Adipose tissue (tissue), 3 donors: ENCODE measurements at regions not wholly inside any gene's neighbourhood (a gene's known extent, or its start where the extent isn't known, plus 50 kb on each side); places are given as distances from the start of the nearest gene placed in this dataset.

Experiments
- H3K27ac ChIP-seq: one replicate; pipeline ENCODE4 v1.5.1; 2013; ENCODE audit warnings: low read depth, low read length
- WGBS, 3 donors: extraction: QIAGEN DNeasy Blood & Tissue Kit; methylation state at CpG; one replicate each; pipeline ENCODE4 v1.1.7; 2013; 5-methylcytosine and 5-hydroxymethylcytosine counted together
- donor health status: healthy with polysubstance abuse.
- donor health status: Bipolar disorder and iron deficiency.
- donor health status: healthy.

DNA sequence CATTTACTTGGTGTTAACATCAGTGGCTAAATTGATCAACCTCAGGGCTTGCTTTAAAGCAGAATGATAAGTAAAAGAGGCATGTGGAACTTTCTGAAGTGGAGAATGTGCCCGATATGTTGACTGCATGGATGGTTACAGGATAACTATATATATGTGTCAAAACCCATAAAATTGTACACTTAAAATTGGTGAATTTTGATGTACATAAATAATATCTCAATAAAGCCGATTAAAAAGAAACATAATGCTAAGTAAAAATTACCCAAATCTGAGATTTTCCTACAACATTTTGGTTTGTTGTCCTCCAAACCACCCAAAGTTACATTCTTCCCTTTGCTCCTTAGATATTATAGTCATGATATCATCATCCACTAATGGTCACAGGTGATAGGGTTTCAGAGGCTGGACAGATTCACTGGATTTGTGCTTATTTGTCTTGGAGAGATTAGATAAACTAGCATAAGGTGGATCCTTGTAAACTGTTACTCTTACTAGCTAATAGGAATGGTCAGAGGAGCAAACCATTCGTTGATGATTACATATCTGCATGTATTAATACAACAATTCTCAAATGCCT is 119.7 kb upstream of the RPS23 start:
- no peak overlapping the region for H3K27ac ChIP-seq
- 84 to 96% (median 95%) methylated on average over 3 of the region's 3 CpGs for WGBS, 3 donors

- WGBS, 3 donors = 33 to 49% (median 35%) methylated on average over 11 of the region's 11 CpGs
- H3K27ac ChIP-seq = no peak overlapping the region
Measured at GRCh38 chr5:82396871-82397514, 118.8 kb upstream of the RPS23 start.

- 77 to 87% (median 82%) methylated on average over 2 of the region's 2 CpGs for WGBS, 3 donors
- H3K27ac ChIP-seq = no peak overlapping the region
Measured at GRCh38 chr5:82396396-82396795, 118.2 kb upstream of the RPS23 start.

DNA sequence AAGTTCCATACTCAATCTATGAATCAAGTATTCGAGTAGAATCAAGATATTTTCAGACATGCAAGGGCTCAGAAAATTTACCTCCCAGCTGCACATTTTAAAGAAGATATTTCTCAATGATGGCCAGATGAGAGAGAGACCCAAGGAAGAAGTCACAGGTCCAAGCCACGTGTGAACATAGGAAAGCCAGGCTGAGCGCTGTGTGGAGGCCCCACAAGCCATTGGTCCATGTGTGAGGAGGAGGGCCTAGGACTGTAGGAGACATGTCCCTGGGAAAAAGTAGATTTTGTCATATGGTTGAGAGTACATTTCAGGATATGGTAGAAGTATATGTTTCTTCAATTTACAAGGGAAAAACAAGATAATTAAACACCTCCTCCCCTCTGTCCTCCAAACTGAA is 115.8 kb upstream of the RPS23 start:
- no peak overlapping the region for H3K27ac ChIP-seq
- WGBS, 3 donors = 81 to 90% (median 88%) methylated on average over 3 of the region's 3 CpGs

- WGBS, 3 donors = 94 to 99% (median 95%) methylated on average over 3 of the region's 3 CpGs
Measured at GRCh38 chr5:82390088-82390487, 111.9 kb upstream of the RPS23 start.

DNA sequence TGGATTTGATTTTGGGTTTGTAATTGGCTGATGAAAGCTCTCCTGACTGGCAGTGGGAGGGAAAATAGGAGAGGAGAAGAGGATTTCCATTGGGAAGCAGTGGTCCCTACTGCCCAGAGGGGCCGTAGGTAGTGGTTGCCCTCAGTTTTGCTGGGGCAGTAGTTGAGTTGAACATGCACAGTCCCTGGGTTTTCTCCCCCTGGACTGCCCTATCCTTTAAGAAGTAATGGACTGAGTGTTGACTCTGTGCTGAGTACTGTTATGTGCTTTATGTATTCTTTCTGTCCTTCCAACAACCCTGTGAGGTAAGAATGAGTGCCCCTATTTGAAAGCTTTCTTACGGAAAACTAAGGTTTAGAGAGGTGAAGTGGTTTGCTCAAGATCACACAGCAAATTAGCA is 111.2 kb upstream of the RPS23 start:
- WGBS, 3 donors = 81 to 98% (median 96%) methylated on average over 2 of the region's 2 CpGs
- no peak overlapping the region for H3K27ac ChIP-seq

More at GRCh38 chr5:82390088-82390487, 111.9 kb upstream of the RPS23 start:
- H3K27ac ChIP-seq = no peak overlapping the region

DNA sequence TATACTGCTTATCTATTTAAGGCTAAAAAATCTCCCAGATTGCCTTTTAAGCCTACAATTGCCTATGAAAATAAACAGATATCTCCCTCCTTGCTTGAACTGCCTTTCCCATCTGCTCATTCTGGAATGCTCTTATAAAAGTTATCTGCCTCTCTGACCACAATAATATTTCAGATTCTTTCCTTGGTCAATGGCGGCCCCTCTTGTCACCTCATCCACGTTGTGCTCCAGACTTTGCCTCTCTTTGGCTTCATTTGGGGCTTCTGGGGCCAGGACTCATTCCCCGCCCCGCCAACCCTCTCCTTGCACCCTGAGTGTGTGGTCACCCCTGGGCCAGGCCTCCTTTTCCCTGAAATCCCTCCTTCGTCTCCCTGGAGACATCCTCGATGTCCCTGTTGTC is 110.0 kb upstream of the RPS23 start:
- no peak overlapping the region for H3K27ac ChIP-seq
- WGBS, 3 donors = 84 to 88% (median 85%) methylated on average over 6 of the region's 6 CpGs

DNA sequence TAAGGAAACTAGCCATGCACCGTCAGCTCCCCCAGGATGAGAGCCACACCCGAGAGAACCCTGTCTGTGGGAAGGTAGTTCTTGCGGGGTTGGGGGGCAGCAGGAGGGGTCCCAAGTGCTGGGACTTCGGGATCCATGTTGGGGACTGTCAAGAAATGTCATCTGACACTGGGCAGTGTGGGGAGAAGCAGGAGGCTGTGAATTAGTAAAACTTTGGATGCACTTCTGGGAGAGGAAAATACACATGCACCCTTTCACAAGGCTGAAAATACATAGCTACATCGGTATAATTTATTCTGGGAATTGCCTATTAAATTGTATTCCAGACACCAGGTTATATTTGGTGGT is 109.6 kb upstream of the RPS23 start:
- no peak overlapping the region for H3K27ac ChIP-seq
- 37 to 63% (median 61%) methylated on average over 5 of the region's 5 CpGs for WGBS, 3 donors

- no peak overlapping the region for H3K27ac ChIP-seq
- 19 to 79% (median 70%) methylated on average over 8 of the region's 8 CpGs for WGBS, 3 donors
Measured at GRCh38 chr5:82387001-82387818, 109.1 kb upstream of the RPS23 start.

DNA sequence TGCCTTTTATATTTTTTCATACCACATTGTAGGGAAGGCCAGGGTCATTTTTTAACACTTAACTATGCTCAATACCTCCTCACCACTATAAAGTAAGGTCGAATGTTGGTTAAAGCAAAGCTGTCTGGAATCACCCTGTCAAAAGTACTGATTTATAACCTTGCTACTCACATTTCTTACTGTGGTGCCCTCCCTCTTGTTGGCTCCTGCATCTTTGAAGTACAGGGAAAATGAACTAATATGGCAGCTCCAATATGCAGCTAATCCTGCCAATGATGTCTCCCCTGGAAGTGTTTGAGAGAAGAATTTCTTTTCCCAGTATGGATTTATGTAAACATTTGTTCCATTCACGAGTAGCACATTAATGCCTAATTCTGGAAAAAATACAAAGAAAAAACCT is 108.4 kb upstream of the RPS23 start:
- WGBS, 3 donors = 32 to 67% (median 61%) methylated on average over 2 of the region's 2 CpGs
- H3K27ac ChIP-seq = no peak overlapping the region

GRCh38 chr5:82384034-82384750 is 106.0 kb upstream of the RPS23 start:
- WGBS, 3 donors = 61 to 66% (median 63%) methylated on average over 6 of the region's 6 CpGs

DNA sequence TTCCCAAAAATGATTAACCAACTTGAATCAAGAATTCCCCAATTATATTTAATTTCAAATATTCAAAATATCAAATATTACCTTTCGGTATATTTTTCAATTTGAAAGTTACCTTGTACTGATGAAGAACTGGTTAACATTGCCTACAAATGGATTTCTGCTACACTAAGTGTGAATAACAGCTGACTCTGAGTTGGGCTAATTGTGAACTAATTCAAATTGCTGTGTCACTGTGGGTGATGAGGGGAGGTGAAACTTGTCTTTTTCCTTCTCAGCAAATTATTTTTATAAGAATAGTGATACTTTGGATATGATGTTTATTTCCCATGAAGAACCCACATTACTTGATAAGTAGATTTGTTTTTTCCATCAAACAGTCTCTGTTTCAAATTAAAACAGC is 103.4 kb upstream of the RPS23 start:
- H3K27ac ChIP-seq = no peak overlapping the region
- 95 to 96% (median 95%) methylated on average over 1 of the region's 1 CpG for WGBS, 3 donors

More at GRCh38 chr5:82384034-82384750, 106.0 kb upstream of the RPS23 start:
- H3K27ac ChIP-seq = no peak overlapping the region

GRCh38 chr5:82376307-82376706 is 98.2 kb upstream of the RPS23 start:
- WGBS, 3 donors = 69 to 92% (median 84%) methylated on average over 2 of the region's 2 CpGs
- H3K27ac ChIP-seq = no peak overlapping the region

- H3K27ac ChIP-seq = no peak overlapping the region
Measured at GRCh38 chr5:82375488-82376244, 97.5 kb upstream of the RPS23 start.

GRCh38 chr5:82374637-82375036 is 96.5 kb upstream of the RPS23 start:
- WGBS, 3 donors = 91 to 92% (median 92%) methylated on average over 1 of the region's 1 CpG
- no peak overlapping the region for H3K27ac ChIP-seq

More at GRCh38 chr5:82375488-82376244, 97.5 kb upstream of the RPS23 start:
- 73 to 79% (median 74%) methylated on average over 5 of the region's 5 CpGs for WGBS, 3 donors

GRCh38 chr5:82367930-82368329 is 89.8 kb upstream of the RPS23 start:
- 91 to 98% (median 96%) methylated on average over 1 of the region's 1 CpG for WGBS, 3 donors
- H3K27ac ChIP-seq = no peak overlapping the region

- no peak overlapping the region for H3K27ac ChIP-seq
- WGBS, 3 donors = 66 to 73% (median 72%) methylated on average over 5 of the region's 5 CpGs
Measured at GRCh38 chr5:82365744-82366228, 87.6 kb upstream of the RPS23 start.

GRCh38 chr5:82365026-82365425 is 86.9 kb upstream of the RPS23 start:
- no peak overlapping the region for H3K27ac ChIP-seq
- WGBS, 3 donors = 82 to 87% (median 85%) methylated on average over 4 of the region's 4 CpGs
